Transverse colon (tissue), 4 donors: ENCODE measurements at regions not wholly inside any gene's neighbourhood (a gene's known extent, or its start where the extent isn't known, plus 50 kb on each side); places are given as distances from the start of the nearest gene placed in this dataset.

Source experiments
- POLR2A ChIP-seq: fragments of 450-650 bp; IDR thresholded peaks from one replicate; pipeline ENCODE4 v1.6.1; 2016; ENCODE audit warnings: antibody characterized with exemption, mild to moderate bottlenecking, moderate library complexity
- POLR2AphosphoS5 ChIP-seq, 3 donors: sonication (generic); formaldehyde crosslinking; IDR thresholded peaks; one replicate each; pipeline ENCODE4 v1.6.1; 2016; ENCODE audit warnings: antibody characterized with exemption in 3 of 3
- TF ChIP-seq, protein P1 (sequence below), 5 experiments: fragments of 200-600 bp in 3 of 5; fragments of 450-650 bp in 2 of 5; sonication (generic) in 3 of 5; IDR thresholded peaks; 1 replicate in 2 of 5; 2 replicates in 3 of 5; pipeline ENCODE4 v1.5.1; 2016 to 2017; ENCODE audit warnings: antibody characterized with exemption in 5 of 5, inconsistent platforms in 3 of 5, mild to moderate bottlenecking in 2 of 5, moderate library complexity in 1 of 5

GRCh38 chr20:58103517-58103904, 124.9 kb downstream of the ANKRD60 start:
- TF ChIP-seq, protein P1, sequence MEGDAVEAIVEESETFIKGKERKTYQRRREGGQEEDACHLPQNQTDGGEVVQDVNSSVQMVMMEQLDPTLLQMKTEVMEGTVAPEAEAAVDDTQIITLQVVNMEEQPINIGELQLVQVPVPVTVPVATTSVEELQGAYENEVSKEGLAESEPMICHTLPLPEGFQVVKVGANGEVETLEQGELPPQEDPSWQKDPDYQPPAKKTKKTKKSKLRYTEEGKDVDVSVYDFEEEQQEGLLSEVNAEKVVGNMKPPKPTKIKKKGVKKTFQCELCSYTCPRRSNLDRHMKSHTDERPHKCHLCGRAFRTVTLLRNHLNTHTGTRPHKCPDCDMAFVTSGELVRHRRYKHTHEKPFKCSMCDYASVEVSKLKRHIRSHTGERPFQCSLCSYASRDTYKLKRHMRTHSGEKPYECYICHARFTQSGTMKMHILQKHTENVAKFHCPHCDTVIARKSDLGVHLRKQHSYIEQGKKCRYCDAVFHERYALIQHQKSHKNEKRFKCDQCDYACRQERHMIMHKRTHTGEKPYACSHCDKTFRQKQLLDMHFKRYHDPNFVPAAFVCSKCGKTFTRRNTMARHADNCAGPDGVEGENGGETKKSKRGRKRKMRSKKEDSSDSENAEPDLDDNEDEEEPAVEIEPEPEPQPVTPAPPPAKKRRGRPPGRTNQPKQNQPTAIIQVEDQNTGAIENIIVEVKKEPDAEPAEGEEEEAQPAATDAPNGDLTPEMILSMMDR (IDR thresholded peaks at IDR 0.05) = no peak
- TF ChIP-seq POLR2A (no peak), POLR2AphosphoS5 (IDR thresholded peaks at IDR 0.05) (no peak)
